Caco-2 (cell line): ENCODE measurements at regions not wholly inside any gene's neighbourhood (a gene's known extent, or its start where the extent isn't known, plus 50 kb on each side); places are given as distances from the start of the nearest gene placed in this dataset.

Experiments used
- BruUV-seq: library from RNA; stranded (reverse); fragments of 400-500 nt; replicated peaks from 2 replicates; lab custom pipeline; 2021; lab: Mats Ljungman, UMichigan
- CTCF ChIA-PET: fragments of 300-600 bp; sonication (Branson Sonifier 250); formaldehyde crosslinking; loops from one replicate; lab custom pipeline; 2022; ENCODE audit warnings: antibody characterized with exemption; lab: Charles Lee
- POLR2A ChIA-PET: fragments of 300-600 bp; sonication (Branson Sonifier 250); formaldehyde crosslinking; loops from one replicate; lab custom pipeline; 2022; ENCODE audit warnings: antibody characterized with exemption; lab: Charles Lee
- DNase-seq, 2 experiments: peaks; one replicate each; pipeline versions ENCODE4 v3.0.0 to v3.0.0-alpha.2; 2020 to 2022
- H3K27me3 ChIP-seq: replicated peaks from 2 replicates; pipeline ENCODE4 v1.6.0; 2011; ENCODE audit warnings: low read length; ENCODE audit not compliant: control insufficient read depth, insufficient read depth
- H3K36me3 ChIP-seq: 2 replicates; pipeline ENCODE4 v1.5.1; 2011; ENCODE audit warnings: low read length; ENCODE audit not compliant: control insufficient read depth, insufficient read depth
- H3K4me1 ChIP-seq: fragments of 250-450 bp; sonication (Bioruptor Pico); 2 replicates; pipeline ENCODE4 v1.5.1; 2020; ENCODE audit warnings: mild to moderate bottlenecking
- H3K4me3 ChIP-seq: 2 replicates; pipeline ENCODE4 v1.5.1; 2011; ENCODE audit warnings: low read depth, mild to moderate bottlenecking, control low read depth, low read length
- H3K9me3 ChIP-seq: fragments of 250-450 bp; sonication (Bioruptor Pico); 2 replicates; pipeline ENCODE4 v1.5.1; 2020; ENCODE audit warnings: mild to moderate bottlenecking, moderate library complexity
- H3K27ac Mint-ChIP-seq: one replicate; pipeline ENCODE4 v1.8.0; 2022; ENCODE audit warnings: mixed read lengths; ENCODE audit not compliant: unreplicated experiment
- H3K27me3 Mint-ChIP-seq: one replicate; pipeline ENCODE4 v1.8.0; 2022; ENCODE audit warnings: mixed read lengths; ENCODE audit not compliant: insufficient read depth, unreplicated experiment
- H3K36me3 Mint-ChIP-seq: one replicate; pipeline ENCODE4 v1.8.0; 2022; ENCODE audit warnings: mild to moderate bottlenecking, mixed read lengths; ENCODE audit not compliant: insufficient read depth, unreplicated experiment
- H3K4me1 Mint-ChIP-seq: one replicate; pipeline ENCODE4 v1.8.0; 2022; ENCODE audit warnings: low read depth, mixed read lengths; ENCODE audit not compliant: unreplicated experiment
- H3K4me3 Mint-ChIP-seq: one replicate; pipeline ENCODE4 v1.8.0; 2022; ENCODE audit warnings: mild to moderate bottlenecking, moderate library complexity, mixed read lengths; ENCODE audit not compliant: unreplicated experiment
- H3K9me3 Mint-ChIP-seq: one replicate; pipeline ENCODE4 v1.8.0; 2022; ENCODE audit warnings: mixed read lengths; ENCODE audit not compliant: unreplicated experiment
- CTCF ChIP-seq, 2 experiments: fragments of 200-600 bp in 1 of 2; IDR thresholded peaks; 1 replicate in 1 of 2; 2 replicates in 1 of 2; pipeline versions ENCODE4 v1.5.1 to v1.8.0; 2011 to 2022; ENCODE audit warnings: antibody characterized with exemption in 1 of 2, control low read depth in 1 of 2, inconsistent platforms in 1 of 2, low read depth in 1 of 2, low read length in 1 of 2, mild to moderate bottlenecking in 1 of 2, moderate library complexity in 1 of 2; ENCODE audit not compliant: insufficient read depth in 1 of 2, severe bottlenecking in 1 of 2, unreplicated experiment in 1 of 2
- intact Hi-C: fragments of 100-400 bp; cut with micrococcal nuclease; formaldehyde crosslinking; loops from one replicate; pipeline ENCODE4 v1.10.0; 2022; ENCODE audit not compliant: unreplicated experiment

- no TSS peak for BruUV-seq
- POLR2A ChIA-PET, result no interaction called here
- no peak overlapping the region for H3K4me3 ChIP-seq
- CTCF ChIA-PET, result no interaction called here
- H3K27me3 Mint-ChIP-seq, result no peaks in the 10 kb centered on the region
- no peak overlapping the region for H3K4me3 Mint-ChIP-seq
- H3K9me3 Mint-ChIP-seq, result no peaks in the 10 kb centered on the region
- DNase-seq, result no peak
- H3K9me3 ChIP-seq, result no peaks in the 10 kb centered on the region
- no peak overlapping the region for H3K27ac Mint-ChIP-seq
- peaks cover 6% of the 10 kb centered on the region for H3K36me3 Mint-ChIP-seq
- TF ChIP-seq CTCF (IDR thresholded peaks at IDR 0.05; ENCODE audit: insufficient read depth in 1 of 2, low read depth in 1 of 2, low read length in 1 of 2, severe bottlenecking in 1 of 2, unreplicated experiment in 1 of 2), result no peak
- H3K36me3 ChIP-seq, result no peaks in the 10 kb centered on the region
- peaks cover 2% of the 10 kb centered on the region for H3K4me1 ChIP-seq
- peaks cover 9% of the 10 kb centered on the region for H3K4me1 Mint-ChIP-seq
- intact Hi-C loops, result no loop called here
- 0 out of 2 replicates have a peak, but pooled peaks cover 1% of the 10 kb centered on the region for H3K27me3 ChIP-seq
Observed at GRCh38 chr16:52617591-52617990, 70.6 kb upstream of the TOX3 start.

DNA sequence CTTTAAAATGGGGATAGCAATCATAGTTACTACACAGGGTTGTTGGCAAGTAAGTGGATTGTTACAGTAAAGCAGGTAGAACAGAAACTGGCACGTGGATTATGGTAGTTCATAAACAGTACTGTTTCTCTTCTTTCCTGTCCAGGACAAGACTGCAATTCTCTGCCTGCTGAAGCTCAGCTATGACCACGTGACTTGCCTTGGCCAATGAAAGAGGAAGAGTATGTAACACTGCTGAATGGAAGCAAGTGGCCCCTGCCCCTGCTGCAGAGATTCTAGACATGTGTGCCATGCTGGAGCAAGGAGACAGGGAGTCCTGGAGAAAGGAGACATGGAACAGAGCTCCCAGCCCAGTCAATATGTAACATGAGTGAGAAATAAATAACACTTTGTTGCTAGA, 66.6 kb upstream of the TOX3 start:
- intact Hi-C loops, result no loop called here
- H3K9me3 ChIP-seq, result no peaks in the 10 kb centered on the region
- no peaks in the 10 kb centered on the region for H3K36me3 Mint-ChIP-seq
- peaks cover 26% of the 10 kb centered on the region for H3K4me1 ChIP-seq
- H3K4me3 ChIP-seq, result no peak overlapping the region
- H3K27me3 Mint-ChIP-seq, result no peaks in the 10 kb centered on the region
- H3K4me3 Mint-ChIP-seq, result peak overlapping the region; percentile 71
- peaks cover 17% of the 10 kb centered on the region for H3K9me3 Mint-ChIP-seq
- BruUV-seq, result no TSS peak
- no peak for TF ChIP-seq CTCF (IDR thresholded peaks at IDR 0.05; ENCODE audit: insufficient read depth in 1 of 2, low read depth in 1 of 2, low read length in 1 of 2, severe bottlenecking in 1 of 2, unreplicated experiment in 1 of 2)
- H3K4me1 Mint-ChIP-seq, result peaks cover 34% of the 10 kb centered on the region
- peak overlapping the region; percentile 27 for H3K27ac Mint-ChIP-seq
- ChIA-PET POLR2A (no interaction called here), CTCF (interaction anchor here (0.7 kb wide), 1 partner anchor 453 kb away, joined by 5 read pairs; no protein-coding TSS in a partner anchor)
- no peak for DNase-seq
- H3K36me3 ChIP-seq, result no peaks in the 10 kb centered on the region
- H3K27me3 ChIP-seq, result no peaks in the 10 kb centered on the region

DNA sequence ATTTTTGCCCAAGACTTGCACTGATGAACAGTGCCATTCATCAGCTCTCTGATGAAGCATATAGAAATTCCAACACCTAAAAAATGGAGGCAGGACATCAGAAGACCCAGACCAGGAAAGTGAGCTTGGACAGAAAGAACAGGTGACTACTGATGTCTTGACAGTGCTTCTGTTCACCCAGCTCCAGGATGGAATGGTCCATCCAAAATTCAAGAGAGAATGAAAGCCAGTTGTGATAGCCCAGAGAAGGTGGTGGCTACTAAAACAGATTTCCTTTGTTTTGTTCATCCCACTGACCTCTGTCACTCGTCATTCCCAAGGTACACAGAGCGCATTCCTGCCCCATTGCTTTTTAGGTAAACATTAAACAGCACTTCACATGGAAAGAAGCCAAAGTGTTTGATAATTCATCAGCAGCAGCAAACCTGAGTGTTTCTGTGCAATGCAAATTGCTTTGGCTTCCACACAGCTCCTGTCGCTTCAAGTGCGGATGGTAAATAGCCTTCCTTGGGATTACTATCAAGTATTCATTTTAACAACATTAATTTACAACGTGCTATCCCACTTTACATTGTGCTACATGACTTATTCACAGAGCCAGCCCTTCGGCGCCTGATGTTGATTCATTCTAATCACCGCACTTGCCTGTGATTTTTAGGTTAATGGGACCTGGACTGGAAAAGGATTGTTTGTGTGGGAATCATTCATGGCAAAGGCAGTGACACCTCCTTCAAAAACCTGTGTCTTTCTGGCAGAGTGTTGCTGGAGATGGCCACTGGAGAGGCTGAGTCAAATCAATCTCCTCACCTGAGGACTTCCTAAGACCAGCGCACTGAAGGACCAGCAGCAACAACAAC, 65.1 kb upstream of the TOX3 start:
- no peaks in the 10 kb centered on the region for H3K27me3 ChIP-seq
- H3K36me3 ChIP-seq, result no peaks in the 10 kb centered on the region
- Mint-ChIP-seq H3K27ac (peak overlapping the region; percentile 74), H3K4me1 (peaks cover 34% of the 10 kb centered on the region), H3K36me3 (no peaks in the 10 kb centered on the region), H3K27me3 (no peaks in the 10 kb centered on the region), H3K9me3 (peaks cover 17% of the 10 kb centered on the region), H3K4me3 (peak overlapping the region; percentile 71)
- TSS peak; percentile 73 for BruUV-seq
- peaks cover 35% of the 10 kb centered on the region for H3K4me1 ChIP-seq
- H3K9me3 ChIP-seq, result no peaks in the 10 kb centered on the region
- TF ChIP-seq CTCF (IDR thresholded peaks at IDR 0.05; ENCODE audit: insufficient read depth in 1 of 2, low read depth in 1 of 2, low read length in 1 of 2, severe bottlenecking in 1 of 2, unreplicated experiment in 1 of 2), result no peak
- peak; percentile 63 to 78 for DNase-seq
- CTCF ChIA-PET, result no interaction called here
- intact Hi-C loops, result loop anchor here (1.0 kb wide), 1 partner anchor 55 kb away; no protein-coding TSS in a partner anchor
- POLR2A ChIA-PET, result no interaction called here
- peak overlapping the region; percentile 35 for H3K4me3 ChIP-seq
